HG03175 (cell line): ENCODE measurements at regions not wholly inside any gene's neighbourhood (a gene's known extent, or its start where the extent isn't known, plus 50 kb on each side); places are given as distances from the start of the nearest gene placed in this dataset.

Experiments
- ATAC-seq: cut with Tn5 transposase; IDR thresholded peaks from one replicate; pipeline ENCODE4 v1.9.1; 2021; ENCODE audit warnings: mild to moderate bottlenecking, moderate library complexity; ENCODE audit not compliant: unreplicated experiment

DNA sequence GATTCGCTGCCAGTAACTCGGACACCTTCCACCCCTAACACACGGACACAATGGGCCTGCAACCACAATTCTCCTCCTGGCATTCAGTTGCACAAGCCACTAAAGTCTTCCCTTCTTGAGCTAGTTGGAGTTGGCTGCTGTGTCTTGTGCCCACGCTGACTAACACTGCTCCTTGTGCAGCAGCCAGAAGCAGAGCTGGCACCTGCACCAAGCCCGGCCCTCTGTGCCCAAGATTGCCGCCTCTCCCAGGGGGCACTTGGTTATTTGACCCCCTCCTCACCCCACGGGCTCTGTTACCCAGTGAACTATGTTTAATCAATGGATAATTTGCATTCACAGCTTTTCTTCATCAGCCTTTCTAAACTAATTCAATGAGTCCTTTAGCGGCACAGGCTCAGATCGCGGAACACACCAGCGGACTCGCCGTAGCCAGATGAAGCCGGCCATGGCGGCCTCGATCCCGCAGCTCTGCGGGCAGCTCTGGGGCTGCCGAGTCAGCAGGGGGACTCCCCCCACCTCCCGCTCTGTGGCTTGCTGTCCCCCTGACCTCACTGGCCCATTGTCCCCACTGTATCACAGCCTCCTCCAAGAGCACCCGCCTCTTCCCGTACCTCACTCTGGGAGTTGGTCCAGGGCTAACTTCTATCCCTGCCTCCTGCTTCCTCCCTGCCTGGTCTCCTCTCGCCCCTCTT, 94.8 kb upstream of the AFDN start:
- ATAC-seq: no peak

DNA sequence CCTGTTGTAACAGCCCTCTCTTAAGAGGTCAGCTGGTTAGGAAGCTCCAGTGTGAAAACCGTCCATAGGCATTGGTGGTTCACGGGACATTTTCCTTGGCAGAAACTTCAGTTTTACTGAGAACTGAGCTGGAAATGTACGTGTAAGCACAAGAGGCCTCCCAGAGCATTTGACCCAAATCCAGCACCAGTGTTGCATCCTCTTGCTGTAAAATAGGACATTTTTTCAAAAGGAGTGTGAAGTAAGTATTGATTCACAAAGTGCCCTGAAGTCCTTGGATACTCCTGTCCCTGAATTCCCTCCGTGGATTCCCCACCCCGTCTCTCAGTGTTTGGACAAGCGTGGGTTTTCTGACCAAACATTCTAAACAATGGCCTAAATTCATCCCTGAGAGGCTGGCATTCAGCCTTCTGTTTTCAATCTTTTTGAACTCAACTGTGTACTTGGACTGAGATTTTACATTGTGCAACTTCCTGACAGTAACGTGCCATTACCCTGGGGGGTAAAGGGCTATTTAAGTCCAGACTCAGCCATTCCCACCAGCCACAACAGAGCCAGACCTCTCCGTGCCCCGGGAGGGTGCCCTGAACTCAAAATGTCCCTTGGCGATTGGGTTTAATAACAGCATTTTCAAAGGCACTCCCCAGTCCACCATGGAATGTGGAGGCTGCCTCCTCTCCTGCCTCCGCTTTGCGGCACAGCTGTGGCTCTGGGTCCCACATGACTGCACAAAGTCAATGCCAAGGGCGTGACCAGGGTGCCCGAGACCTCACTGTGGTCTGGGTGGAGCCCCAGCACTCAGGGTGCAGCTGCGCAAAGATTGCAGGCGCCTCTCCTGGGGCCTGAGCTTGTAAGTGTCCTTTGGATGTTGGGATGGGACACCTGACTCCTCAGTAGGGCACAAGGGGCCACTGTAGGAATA, 92.7 kb upstream of the AFDN start:
- ATAC-seq: no peak

DNA sequence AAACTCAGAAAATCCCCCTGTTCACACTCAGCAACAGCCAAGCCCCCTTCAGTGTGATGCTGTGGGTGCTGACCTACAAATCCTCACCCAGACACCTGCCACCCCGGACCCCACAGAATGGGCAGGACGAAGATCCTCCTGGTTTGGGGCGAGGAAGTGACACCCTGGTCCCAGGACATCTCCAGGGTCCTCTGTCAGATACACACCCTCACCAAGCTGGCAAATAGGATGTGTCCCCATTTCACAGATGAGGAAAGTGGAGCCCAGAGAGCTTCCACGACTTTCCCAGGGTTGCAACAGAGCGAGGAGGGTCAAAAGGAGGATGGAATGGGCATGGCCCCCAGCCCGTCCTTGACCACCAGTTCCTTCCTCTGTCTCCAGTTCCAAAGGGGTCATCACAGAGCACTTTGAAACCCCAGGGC, 92.0 kb upstream of the AFDN start:
- no peak for ATAC-seq

- ATAC-seq: no peak
Measured at GRCh38 chr6:167735084-167735950, 91.4 kb upstream of the AFDN start.

DNA sequence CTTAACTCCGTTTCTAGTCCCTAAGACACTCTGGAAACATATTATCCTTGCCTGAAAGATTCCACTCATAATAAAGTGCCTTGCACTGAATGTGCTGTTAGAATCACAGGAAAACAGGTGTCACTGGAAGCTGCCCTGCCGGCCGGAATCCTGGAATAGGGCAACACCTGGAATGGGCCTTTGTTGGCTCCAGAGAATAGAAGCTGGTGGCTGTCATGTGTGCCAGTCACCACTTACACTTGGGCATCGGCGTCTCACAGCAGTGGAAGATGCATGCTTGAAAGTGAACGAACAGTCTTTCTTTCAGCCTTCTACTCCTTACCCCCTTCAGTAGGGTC, 90.8 kb upstream of the AFDN start:
- ATAC-seq: no peak

DNA sequence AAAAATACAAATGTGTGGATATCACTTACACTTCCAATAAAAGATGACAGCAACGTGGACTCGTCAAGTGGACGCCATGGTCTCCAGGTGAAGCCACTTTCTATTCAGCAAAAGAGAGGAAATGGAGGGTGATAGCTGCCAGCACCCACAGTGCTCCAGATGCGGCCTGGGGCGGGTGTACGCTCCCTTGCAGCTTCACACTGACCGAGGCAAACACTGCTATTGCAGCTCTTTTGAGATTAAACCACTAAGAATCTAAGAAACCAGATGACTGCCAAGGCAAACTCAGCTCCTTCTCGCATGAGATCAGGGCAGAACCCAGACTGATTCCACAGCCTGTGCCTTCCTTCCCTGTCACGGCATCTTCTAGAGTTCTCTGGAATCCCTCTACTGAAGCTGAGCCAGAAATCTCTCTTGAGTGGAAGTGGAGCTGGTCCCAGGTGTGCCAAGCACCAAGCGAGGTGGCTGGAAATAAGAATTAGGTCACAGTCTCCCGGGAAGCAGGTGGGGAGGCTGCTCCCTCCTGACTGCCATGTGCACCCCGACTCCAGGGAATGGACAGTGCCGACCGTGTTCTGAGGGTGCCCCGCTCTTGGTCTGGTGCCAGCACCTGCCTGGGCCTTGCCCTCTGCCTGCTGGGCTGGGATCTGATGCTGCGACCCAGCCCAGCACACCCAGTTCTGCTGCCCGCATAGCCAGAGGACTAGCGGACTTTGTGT, 90.1 kb upstream of the AFDN start:
- ATAC-seq: no peak

GRCh38 chr6:167737205-167737830, 89.4 kb upstream of the AFDN start:
- no peak for ATAC-seq

DNA sequence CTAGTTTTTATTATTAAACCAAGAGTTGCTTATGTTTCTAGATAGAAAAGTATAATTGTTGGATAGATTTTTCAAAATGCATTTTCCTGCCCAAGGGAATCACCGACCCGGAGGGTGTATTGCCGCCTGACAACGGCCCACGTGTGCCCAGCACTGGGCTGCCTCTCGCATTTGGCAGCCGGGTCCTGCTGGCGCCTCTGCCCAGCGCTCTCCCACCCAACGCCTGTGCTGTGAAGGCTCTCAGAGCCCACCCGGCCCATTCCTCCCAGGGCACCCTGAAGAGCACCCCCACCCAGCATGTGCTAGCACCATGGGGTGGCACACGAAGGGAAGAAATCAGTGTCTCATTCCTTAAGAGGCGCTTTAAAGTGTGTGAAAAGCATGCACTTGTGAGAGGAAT, 88.3 kb upstream of the AFDN start:
- ATAC-seq: no peak

DNA sequence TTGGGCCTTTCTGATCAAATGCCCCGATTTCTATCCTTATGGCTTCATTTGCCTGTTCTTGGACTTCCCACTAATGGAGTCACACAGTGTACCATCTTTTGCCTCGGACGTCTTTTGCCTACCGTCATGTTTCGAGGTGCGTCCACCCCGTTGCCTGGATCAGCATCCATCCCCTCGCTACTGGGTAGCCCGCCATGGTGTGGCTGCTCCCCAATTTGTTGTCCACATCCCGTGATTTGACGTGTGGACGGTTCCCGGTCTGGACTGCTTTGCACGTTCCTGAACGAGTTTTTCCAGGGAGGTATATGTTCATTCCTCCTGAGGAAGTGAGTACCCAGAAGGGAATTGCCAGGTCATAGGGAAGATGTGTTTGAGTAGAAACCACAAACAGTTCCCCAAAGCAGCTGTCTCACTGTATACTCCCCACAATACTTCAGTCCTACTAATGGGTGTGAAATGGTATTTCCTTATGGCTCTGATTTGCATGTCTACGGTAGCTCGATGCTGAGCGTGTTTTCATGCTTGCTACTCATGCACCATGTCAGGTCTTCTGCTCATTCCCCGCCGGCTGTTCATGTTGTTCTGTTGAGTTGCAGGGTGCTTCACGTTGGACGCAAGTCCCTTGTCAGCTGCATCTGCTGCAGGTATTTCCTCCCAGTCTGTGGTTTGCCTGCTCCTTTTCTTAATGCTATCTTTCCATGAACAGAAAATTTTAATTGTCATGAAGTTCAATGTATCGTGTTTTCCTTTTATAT, 86.8 kb upstream of the AFDN start:
- ATAC-seq: no peak

GRCh38 chr6:167742719-167743303, 83.9 kb upstream of the AFDN start:
- no peak for ATAC-seq

DNA sequence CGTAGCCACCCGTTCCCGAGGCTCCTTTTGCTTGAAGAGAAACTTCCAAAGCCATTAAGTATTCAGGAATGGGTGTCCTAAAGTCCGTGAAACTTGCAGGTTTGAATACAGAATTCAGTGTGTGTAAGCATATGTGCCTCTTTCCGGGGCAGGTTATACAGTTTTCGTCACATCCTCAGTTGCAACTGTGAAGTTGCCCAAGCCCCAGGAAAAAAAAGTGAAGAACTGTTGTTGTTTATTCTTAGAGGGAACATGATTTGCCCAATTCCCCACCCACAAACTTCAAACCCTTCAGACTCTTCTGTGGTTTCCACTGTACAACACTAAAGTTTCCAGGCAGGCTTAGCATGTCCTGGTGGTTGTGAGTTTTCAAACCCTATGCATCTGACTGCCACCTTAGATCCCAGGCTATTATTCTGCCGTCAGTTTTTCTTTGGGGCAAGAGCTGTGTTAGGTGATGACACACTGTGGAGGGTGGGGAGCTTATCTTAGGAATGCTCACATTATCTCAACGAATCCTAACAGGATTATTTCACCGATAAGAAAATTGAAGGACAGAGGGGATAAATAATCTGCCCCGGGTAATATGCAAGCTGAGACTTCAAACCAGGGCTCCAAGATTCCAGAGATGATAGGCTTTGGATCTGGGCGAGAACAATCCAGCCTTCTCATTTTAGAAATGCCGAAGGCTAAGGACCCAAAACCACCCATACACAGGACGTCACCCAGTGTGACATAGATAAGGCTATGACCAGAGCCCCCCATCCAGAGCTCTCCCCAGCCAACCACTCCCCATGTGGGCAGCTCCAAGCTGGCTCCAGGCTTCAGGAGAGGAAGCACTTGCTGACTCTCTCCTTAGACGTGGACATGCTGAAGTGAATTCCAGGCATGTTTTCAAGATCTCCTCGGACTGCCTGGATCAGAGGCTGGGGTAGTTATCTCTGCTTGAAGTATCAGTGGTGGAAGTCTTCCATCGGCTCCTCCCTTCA, 81.7 kb upstream of the AFDN start:
- ATAC-seq: no peak

DNA sequence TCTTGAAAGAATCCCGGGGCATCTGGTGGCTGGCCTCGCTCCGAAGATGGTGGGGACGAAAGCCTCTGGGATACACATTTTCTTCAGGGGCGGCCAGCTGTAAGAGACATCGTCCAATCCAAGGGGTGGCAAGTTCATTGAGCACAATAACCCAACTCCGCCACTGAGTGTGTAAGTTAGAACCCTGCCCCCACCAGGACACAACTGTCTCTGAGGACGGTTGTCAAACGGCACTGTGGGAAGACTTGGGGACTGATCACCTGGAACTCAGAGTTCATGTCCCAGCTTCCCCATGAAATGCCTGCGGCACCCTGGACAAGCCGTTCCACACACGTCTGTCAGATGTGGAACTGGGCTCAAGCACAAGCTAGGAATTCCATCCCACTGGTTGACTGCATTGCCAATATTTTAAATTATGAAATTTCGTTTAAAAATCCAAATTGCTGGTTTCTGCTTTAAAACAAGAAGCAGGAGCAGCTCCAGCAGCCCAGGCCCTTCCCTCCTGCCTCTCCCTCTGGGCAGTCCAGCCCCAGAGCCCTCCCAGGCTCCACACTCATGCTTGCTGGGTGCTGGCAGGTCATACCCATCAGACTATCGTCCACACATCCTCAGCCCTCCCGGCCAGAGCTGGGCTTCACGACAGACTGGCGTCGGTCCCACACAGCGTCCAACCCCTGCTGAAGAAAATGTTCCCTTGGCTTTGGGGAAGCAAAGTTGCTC, 80.9 kb upstream of the AFDN start:
- no peak for ATAC-seq

DNA sequence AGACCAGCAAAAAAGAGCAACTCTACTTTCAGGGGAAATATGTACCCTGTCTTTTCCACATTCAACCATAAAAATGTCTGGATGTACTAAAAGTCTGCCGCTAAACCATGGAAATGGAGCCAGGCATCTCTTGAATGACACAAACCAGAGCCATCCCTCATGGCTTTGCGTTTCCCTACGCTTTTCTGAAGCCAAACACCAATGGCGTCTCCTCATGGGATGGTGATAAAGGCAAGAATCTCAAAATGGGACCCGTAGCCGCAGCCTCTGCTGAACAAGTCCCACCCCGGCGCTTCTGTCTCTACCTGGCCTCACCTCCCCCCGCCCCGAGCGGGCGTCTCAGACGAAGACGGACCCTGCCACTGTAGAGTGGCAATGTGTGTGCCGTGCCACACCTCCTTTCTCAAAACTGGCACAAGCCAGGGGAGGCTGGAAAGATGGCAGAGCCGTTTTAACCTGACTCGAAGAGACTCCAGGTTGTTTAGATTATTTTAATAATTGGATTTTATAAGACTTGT, 80.3 kb upstream of the AFDN start:
- no peak for ATAC-seq

GRCh38 chr6:167746975-167747374, 79.7 kb upstream of the AFDN start:
- no peak for ATAC-seq

DNA sequence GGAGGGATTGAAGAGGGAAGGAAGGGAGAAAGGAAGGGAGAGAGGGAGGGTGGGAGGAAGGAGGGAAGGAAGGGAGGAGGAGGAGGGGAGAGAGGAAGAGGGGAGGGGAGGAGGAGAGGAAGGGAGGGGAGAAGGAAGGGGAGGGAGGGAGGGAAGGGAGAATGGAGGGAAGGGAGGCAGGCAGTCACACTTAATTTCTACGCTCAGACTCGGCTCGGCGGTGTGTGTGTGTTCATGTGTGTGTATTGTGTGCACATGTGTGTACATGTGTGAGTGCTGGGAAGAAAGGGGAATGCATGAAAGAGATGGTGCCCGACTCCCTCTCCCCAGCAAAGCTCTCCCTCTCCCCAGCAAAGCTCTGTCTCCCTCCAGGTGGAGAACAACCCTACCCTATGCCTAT, 79.1 kb upstream of the AFDN start:
- no peak for ATAC-seq

DNA sequence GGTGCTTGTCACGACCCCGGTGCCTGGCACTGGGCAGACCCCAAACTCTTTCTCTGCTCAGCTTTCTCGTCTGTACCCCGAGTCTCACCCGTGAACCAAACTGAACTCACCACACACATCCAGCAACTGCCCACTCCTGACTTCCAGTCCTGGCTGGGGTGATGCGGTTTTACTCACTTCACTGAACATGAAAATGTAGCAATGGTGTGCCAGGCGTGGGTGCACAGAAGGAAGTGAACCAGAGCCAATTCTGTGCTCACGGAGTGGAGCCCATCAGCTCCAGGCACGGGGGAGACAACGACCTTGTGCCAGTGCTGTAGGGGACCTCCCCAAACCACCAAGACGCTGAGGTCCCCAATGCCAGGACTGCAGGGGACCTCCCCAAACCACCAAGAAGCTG, 78.7 kb upstream of the AFDN start:
- no peak for ATAC-seq
